ENCODE measurements at regions not wholly inside any gene's neighbourhood (a gene's known extent, or its start where the extent isn't known, plus 50 kb on each side); places are given as distances from the start of the nearest gene placed in this dataset.

DNA sequence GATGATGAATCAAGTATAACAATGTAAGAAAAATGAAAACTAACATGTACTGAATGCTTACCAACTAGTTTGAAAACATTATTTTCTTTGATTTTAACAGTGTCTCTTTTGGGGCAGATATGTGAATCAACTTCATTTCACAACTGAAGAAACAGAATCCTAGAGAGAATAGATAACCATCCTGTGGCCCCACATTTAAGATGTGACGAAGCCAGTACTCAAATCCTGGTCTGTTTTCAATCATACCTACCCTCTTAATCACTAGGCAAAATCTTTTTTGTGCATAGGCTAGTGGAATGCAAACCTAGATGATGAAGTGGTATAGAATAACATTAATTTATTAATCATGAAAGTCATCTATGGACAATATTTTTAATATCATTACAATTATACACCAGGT is 371.6 kb upstream of the EPHA7 start:
- TF ChIP-seq POLR2A (IDR thresholded peaks at IDR 0.05; ENCODE audit: low read depth), result no peak
- TF ChIP-seq, protein P1, sequence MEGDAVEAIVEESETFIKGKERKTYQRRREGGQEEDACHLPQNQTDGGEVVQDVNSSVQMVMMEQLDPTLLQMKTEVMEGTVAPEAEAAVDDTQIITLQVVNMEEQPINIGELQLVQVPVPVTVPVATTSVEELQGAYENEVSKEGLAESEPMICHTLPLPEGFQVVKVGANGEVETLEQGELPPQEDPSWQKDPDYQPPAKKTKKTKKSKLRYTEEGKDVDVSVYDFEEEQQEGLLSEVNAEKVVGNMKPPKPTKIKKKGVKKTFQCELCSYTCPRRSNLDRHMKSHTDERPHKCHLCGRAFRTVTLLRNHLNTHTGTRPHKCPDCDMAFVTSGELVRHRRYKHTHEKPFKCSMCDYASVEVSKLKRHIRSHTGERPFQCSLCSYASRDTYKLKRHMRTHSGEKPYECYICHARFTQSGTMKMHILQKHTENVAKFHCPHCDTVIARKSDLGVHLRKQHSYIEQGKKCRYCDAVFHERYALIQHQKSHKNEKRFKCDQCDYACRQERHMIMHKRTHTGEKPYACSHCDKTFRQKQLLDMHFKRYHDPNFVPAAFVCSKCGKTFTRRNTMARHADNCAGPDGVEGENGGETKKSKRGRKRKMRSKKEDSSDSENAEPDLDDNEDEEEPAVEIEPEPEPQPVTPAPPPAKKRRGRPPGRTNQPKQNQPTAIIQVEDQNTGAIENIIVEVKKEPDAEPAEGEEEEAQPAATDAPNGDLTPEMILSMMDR (IDR thresholded peaks at IDR 0.05), result no peak
